ENCODE measurements at regions not wholly inside any gene's neighbourhood (a gene's known extent, or its start where the extent isn't known, plus 50 kb on each side); places are given as distances from the start of the nearest gene placed in this dataset.

GRCh38 chr21:32140151-32140550, 138.7 kb downstream of the MIS18A start:
- Histone ChIP-seq H3K27ac (ENCODE audit: extremely low read length, insufficient read depth, low read length) (no peak overlapping the region), H4K20me1 (ENCODE audit: insufficient read depth, low read length) (no peaks in the 10 kb centered on the region), H3K4me2 (ENCODE audit: low read depth, low read length) (no peak overlapping the region), H3K9me3 (ENCODE audit: low read length) (no peaks in the 10 kb centered on the region), H3K4me3 (replicated peaks in 1 of 3; ENCODE audit: insufficient read depth in 1 of 3, low read depth in 2 of 3, low read length in 3 of 3) (no peak overlapping the region), H3K27me3 (ENCODE audit: control insufficient read depth in 1 of 2, insufficient read depth in 2 of 2, low read length in 2 of 2) (peaks cover 0 to 3% of the 10 kb centered on the region in 2 experiments; a peak in 1 of 5 replicates), H3K4me1 (ENCODE audit: insufficient read depth, low read length) (no peaks in the 10 kb centered on the region), H2AFZ (ENCODE audit: low read length) (no peak overlapping the region), H3K36me3 (replicated peaks in 1 of 2; ENCODE audit: control insufficient read depth in 1 of 2, insufficient read depth in 2 of 2, low read length in 2 of 2) (no peaks in the 10 kb centered on the region), H3K9ac (ENCODE audit: insufficient read depth, low read depth, low read length) (no peak overlapping the region), H3K79me2 (ENCODE audit: insufficient read depth, low read length) (no peaks in the 10 kb centered on the region)
- TF ChIP-seq SMARCC2 (IDR thresholded peaks at IDR 0.05) (no peak), ADNP (CRISPR knock-in tag; IDR thresholded peaks at IDR 0.05) (no peak), NBN (conservative IDR thresholded peaks at IDR 0.05) (no peak), ZNF124 (CRISPR knock-in tag; IDR thresholded peaks at IDR 0.05) (no peak), ZNF362 (CRISPR knock-in tag; IDR thresholded peaks at IDR 0.05; ENCODE audit: borderline replicate concordance) (no peak), ELK4 (CRISPR knock-in tag; IDR thresholded peaks at IDR 0.05; ENCODE audit: borderline replicate concordance) (no peak), ZNF598 (CRISPR knock-in tag; IDR thresholded peaks at IDR 0.05; ENCODE audit: borderline replicate concordance) (no peak), GATAD2A (CRISPR knock-in tag; IDR thresholded peaks at IDR 0.05) (no peak), ZMYM4 (CRISPR knock-in tag; IDR thresholded peaks at IDR 0.05) (no peak), NFIB (CRISPR knock-in tag; IDR thresholded peaks at IDR 0.05; ENCODE audit: borderline replicate concordance) (no peak), ETV6 (CRISPR knock-in tag; conservative IDR thresholded peaks at IDR 0.05) (no peak), CREB3 (CRISPR knock-in tag; IDR thresholded peaks at IDR 0.05) (no peak), ZNF407 (CRISPR knock-in tag; IDR thresholded peaks at IDR 0.05; ENCODE audit: not compliant biosample characterization) (no peak), ZSCAN21 (CRISPR knock-in tag; IDR thresholded peaks at IDR 0.05; ENCODE audit: borderline replicate concordance) (no peak), HIVEP1 (CRISPR knock-in tag; IDR thresholded peaks at IDR 0.05) (no peak), MAFK (conservative IDR thresholded peaks at IDR 0.05 in 1 of 2, IDR thresholded peaks at IDR 0.05 in 1 of 2; ENCODE audit: low read length in 2 of 2) (no peak)
- CTCF ChIA-PET (ENCODE audit: low intra/inter-chr PET ratio, low total read pairs): no interaction called here
- FAIRE-seq: no peak
- BruUV-seq (replicated peaks): no TSS peak
- intact Hi-C loops (cut with micrococcal nuclease; ENCODE audit: unreplicated experiment): no loop called here
- 25% methylated on average over 2 of the region's 4 CpGs for WGBS (ENCODE audit: low lambda C conversion rate)
- POLR2A ChIA-PET: no interaction called here
- in situ Hi-C loops (cut with HindIII; ENCODE audit: extremely low pct_ligation_motif_present, low pct_unique_long_range_greater_than_20kb): no loop called here
- DNase-seq (ENCODE audit: low spot score): no peak
- no peak for ATAC-seq
